AG09309 (cell line): ENCODE measurements at regions not wholly inside any gene's neighbourhood (a gene's known extent, or its start where the extent isn't known, plus 50 kb on each side); places are given as distances from the start of the nearest gene placed in this dataset.
A peak's percentile ranks its signal among the peaks of the same experiment; 100 is the strongest.

Experiments used
- DNase-seq: peaks from one replicate; pipeline ENCODE4 v3.0.0-alpha.2; 2010; ENCODE audit warnings: low read depth
- H3K4me3 ChIP-seq: 2 replicates; pipeline ENCODE4 v1.5.1; 2011; ENCODE audit warnings: mild to moderate bottlenecking, low read depth, low read length, moderate library complexity; ENCODE audit not compliant: control insufficient read depth
- CTCF ChIP-seq: IDR thresholded peaks from 2 replicates; pipeline ENCODE4 v1.5.1; 2011; ENCODE audit warnings: mild to moderate bottlenecking, low read depth, low read length, inconsistent platforms; ENCODE audit not compliant: insufficient read depth, control insufficient read depth; ENCODE audit errors: missing control alignments

- no peak for TF ChIP-seq CTCF
- H3K4me3 ChIP-seq: no peak overlapping the region
- no peak for DNase-seq
Measured at GRCh38 chr4:24720979-24721378, 74.4 kb upstream of the SOD3 start.

GRCh38 chr4:24722026-24722568 is 73.3 kb upstream of the SOD3 start:
- TF ChIP-seq CTCF: no peak
- DNase-seq: no peak
- H3K4me3 ChIP-seq: no peak overlapping the region

GRCh38 chr4:24727390-24728224 is 67.8 kb upstream of the SOD3 start:
- H3K4me3 ChIP-seq: no peak overlapping the region
- no peak for TF ChIP-seq CTCF
- DNase-seq: no peak

GRCh38 chr4:24729119-24729730 is 66.1 kb upstream of the SOD3 start:
- no peak for DNase-seq
- H3K4me3 ChIP-seq: no peak overlapping the region
- TF ChIP-seq CTCF: no peak

GRCh38 chr4:24730256-24731001 is 64.9 kb upstream of the SOD3 start:
- peak; percentile 73 for DNase-seq
- no peak overlapping the region for H3K4me3 ChIP-seq
- no peak for TF ChIP-seq CTCF

GRCh38 chr4:24731448-24731847 is 63.9 kb upstream of the SOD3 start:
- no peak for DNase-seq
- TF ChIP-seq CTCF: no peak
- H3K4me3 ChIP-seq: no peak overlapping the region
